HS-5 (cell line): ENCODE measurements at regions not wholly inside any gene's neighbourhood (a gene's known extent, or its start where the extent isn't known, plus 50 kb on each side); places are given as distances from the start of the nearest gene placed in this dataset.
"Not testable (repeated sequence)": the region's sequence is repeated elsewhere in the genome, so short reads cannot be mapped to it uniquely, and the experiment has no call there.

Source experiments
- DNase-seq: peaks from one replicate; pipeline ENCODE4 v3.0.0-alpha.2; 2012; ENCODE audit warnings: low read depth

DNA sequence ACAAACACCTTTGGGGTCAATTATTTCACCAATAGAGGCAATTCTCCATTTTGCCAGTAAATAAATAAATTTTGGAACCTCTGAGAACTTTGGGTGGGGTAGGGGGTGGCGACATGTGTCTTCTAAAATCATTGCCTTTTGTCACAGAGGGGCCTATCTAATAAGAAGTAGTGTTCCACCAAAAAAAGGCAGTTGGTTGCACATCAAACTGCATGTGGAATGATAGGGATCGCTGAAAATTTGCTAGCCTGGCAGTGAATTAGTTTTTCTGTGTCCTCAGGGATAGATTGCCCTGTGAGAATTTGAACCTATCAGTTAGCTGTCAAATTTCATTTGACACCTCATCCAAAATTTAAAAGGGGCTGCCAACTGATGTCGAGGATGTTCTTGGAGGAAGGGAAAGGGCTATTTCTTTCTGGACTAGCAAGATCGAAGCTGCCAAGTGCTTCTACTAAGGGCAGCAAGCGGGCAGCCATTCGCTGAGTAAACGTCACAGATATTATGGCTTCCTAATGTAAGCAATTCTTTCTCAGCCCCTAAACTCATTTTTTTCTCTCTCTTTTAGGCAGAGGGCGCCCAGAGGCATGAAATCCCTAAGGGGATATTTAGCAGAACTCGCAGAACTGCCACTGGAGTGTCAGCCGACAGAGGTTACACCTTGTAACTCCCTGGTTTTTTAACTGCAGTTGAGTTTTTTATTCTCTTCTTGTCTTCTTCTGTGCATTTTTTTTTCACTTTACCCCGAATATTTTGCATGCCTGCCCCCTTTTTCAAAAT lies 2208.1 kb upstream of the WWC1 start:
- DNase-seq = no peak

DNA sequence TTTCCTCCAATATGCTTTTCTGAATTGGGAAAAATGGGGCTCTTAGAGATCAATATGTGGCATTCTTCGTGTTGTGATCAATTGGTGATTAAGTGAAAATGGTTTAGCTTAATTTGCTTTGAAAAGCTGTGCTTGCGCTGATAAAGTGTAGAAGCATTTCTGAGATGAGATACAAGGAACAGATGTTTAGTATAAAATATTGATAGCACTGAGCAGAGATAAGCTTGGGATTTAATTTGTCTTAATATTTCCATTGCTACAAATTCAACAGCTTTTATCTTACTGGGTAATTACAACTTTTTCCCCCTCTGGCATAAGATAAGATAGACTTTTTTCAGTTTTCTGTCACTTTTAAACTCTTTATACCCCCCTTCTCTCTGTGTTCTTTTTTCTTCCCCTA lies 2204.9 kb upstream of the WWC1 start:
- DNase-seq = no peak

GRCh38 chr5:166088389-166089039 lies 2202.9 kb upstream of the WWC1 start:
- DNase-seq = no peak

DNA sequence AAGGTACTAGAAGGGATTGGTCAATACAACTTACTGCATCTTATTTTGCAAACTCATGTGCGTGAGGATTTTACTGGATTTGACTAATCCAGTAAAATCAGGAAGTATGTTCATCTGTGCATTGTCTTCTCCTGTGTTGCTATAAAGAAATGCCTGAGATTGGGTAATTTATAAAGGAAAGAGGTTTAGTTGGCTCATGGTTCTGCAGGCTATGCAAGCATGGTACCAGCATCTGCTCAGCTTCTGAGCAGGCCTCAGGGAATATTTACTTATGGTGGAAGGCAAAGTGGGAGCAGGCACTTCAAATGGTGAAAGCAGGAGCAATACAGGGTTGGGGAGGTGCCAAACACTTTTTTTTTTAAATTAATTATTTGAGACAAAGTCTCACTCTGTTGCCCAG lies 2199.5 kb upstream of the WWC1 start:
- no peak for DNase-seq

GRCh38 chr5:166093312-166093711 lies 2198.1 kb upstream of the WWC1 start:
- DNase-seq = no peak

GRCh38 chr5:166102947-166103346 lies 2188.5 kb upstream of the WWC1 start:
- DNase-seq = no peak

DNA sequence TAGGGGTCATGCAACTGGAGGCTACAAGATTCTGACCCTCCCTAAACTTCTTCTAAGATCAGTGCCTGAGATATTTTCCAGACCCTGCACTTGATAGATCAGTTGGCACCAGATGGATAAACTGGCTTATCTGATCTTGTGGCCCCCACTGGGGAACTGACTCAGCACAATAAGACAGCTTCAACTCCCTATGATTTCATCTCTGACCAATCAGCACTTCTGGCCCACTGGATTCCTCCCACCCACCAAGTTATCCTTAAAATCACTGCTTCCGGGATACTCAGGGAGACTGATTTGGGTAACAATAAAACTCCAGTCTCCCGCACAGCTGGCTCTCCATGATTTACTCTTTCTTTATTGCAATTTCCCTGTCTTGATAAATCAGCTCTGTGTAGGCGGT lies 2180.4 kb upstream of the WWC1 start:
- DNase-seq = no peak

GRCh38 chr5:166117072-166118066 lies 2174.1 kb upstream of the WWC1 start:
- peak; percentile 9 for DNase-seq

- no peak for DNase-seq
Observed at GRCh38 chr5:166119506-166119905, 2171.9 kb upstream of the WWC1 start.

DNA sequence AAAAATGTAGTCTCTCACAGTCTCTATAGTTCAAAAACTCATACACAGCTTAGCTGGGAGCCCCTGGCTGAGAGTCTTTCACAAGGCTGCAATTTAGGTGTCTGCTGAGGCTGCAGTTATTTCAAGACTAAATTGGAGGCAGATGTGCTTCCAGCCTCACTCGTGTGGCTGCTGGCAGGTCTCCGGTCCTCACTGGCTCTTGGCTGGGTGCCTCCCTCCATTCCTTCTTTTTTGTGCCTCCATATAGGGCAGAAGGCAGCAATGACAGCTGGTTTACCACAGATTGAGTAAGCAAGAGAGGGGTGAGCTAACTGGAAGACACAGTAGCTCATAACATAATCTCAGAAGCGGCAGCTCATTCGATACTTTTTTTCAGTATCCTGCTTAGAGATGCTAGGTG lies 2167.7 kb upstream of the WWC1 start:
- no peak for DNase-seq

DNA sequence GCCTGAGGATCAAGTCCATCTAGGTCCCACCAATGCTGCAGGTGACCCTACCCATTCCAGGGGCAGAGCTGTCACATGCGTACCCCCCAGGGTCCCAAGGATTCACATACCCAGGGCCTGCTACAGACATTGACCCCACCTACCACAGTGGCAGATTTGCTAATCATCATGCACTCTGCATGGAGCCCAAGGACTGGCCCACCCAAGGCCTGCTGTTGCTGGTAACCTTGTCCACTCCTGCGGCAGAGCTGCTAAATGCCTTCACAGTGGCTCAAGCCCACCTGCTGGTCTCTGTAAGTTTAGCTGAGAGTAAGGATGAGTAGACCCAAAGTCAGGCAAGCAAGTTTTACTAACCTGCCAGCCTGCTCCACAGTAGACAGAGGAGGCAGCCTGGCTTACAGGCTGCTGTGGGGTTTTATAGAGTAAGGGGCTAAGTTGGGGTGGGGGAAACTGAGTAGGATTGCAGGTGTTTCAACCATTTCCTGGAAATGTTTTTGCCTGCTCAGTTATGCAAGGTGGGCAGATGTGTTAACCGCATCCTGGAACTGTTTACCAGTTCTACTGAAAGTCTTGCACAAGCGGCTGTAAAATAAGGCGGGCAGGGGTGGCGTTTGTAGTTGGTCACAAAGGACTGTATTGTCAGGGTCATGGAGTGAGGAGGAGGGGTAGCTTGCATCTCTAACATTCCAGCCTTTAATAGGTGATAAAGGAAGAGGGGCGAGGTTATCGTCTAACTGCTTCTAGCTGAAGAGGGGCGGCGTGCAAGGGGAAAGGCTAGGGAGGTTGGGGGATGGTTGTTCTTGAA lies 2163.5 kb upstream of the WWC1 start:
- DNase-seq = no peak

- DNase-seq = not testable (repeated sequence)
Observed at GRCh38 chr5:166145107-166145506, 2146.3 kb upstream of the WWC1 start.

- no peak for DNase-seq
Observed at GRCh38 chr5:166163996-166164610, 2127.3 kb upstream of the WWC1 start.

- DNase-seq = no peak
Observed at GRCh38 chr5:166165596-166165995, 2125.8 kb upstream of the WWC1 start.

DNA sequence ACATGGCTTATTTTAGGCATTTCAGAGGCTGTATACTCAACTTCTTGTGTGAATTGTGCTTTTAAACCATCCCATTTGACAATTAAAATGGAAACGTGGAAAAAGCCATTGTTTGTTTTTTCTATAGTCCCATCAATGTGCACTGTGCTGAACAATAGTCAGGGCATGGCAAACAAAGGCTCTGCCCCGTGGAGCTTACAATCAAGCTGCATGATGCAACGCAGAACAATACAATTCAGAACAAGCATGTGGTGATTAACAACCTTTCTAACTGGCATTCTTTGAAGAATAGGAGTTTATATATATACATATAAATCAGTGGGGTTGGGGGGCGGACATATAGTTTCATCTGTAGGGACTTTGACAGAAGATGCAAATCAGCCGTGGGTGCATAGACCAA lies 2125.4 kb upstream of the WWC1 start:
- no peak for DNase-seq

DNA sequence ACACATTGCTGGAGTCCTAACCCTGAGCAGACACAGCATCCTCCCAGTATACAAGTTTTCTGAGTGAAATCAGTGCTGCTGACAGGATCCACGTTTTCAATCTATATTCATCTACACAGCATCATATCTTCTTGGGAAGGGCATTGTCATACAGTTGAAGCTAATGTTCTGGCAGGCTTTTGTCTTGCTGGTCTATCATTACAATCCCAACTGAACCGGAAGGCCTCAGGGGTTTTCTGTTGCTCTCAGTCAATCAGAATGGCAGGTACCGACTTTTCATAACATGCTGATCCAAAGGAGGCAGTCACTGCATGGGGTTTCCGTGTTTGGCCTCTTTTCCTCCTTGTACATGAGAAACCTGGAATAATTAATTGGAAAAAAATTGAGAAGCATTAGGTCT lies 2118.8 kb upstream of the WWC1 start:
- DNase-seq = no peak

DNA sequence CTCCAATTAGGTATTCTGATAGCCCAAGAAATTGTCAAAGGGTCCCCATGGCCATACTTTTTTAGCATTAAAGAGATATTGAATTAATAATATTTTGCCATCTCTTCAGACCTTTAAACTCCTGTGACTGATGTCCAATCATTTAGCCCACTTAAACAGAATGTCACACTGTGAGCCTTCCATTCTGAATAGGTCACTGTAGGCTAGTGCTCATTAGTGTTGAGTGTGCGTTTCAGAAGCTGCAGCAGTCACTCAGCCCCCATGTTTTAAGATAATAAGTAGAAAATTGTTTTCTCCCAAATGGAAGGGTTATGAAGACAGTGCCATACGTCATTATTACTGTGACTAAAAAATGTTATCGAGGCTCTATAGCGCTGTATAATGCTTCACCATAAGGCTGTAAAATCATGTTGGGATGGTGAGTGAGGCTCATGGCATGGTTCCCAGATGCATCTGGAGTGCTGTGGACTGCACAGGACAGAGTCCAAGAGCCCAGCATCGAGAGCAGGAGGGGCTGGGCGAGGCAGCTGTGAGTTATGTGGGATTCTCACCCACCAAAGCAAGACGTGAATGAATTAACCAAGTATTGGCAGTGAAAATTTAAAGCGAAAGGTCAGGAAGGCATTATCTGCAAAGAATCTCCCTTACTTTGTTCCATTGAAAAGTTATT lies 2112.9 kb upstream of the WWC1 start:
- DNase-seq = no peak

DNA sequence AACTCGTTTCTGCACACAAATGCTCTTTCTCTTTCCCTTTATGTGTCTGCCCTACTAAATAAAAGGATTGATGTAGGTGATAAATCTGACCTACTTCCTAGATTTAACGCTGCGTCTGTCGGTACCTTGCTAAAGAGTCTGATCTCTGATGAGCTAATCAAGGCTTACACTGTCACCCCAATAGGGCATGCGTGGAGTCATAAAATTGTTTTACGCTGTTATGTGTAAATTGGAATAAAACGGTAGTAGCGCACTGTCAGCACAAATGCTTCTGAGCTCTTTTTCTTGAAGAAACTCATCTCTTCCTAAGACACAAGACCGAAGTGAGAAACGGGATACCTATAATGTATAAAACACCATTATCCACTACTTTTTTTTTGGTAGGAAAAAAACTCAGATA lies 2106.3 kb upstream of the WWC1 start:
- no peak for DNase-seq

- no peak for DNase-seq
Observed at GRCh38 chr5:166188501-166189325, 2102.7 kb upstream of the WWC1 start.

GRCh38 chr5:166192696-166193095 lies 2098.7 kb upstream of the WWC1 start:
- no peak for DNase-seq
